RPMI8226 (cell line): ENCODE measurements at regions not wholly inside any gene's neighbourhood (a gene's known extent, or its start where the extent isn't known, plus 50 kb on each side); places are given as distances from the start of the nearest gene placed in this dataset.
A peak's percentile ranks its signal among the peaks of the same experiment; 100 is the strongest.

Experiments used
- DNase-seq: peaks from one replicate; pipeline ENCODE4 v3.0.0-alpha.2; 2015

DNA sequence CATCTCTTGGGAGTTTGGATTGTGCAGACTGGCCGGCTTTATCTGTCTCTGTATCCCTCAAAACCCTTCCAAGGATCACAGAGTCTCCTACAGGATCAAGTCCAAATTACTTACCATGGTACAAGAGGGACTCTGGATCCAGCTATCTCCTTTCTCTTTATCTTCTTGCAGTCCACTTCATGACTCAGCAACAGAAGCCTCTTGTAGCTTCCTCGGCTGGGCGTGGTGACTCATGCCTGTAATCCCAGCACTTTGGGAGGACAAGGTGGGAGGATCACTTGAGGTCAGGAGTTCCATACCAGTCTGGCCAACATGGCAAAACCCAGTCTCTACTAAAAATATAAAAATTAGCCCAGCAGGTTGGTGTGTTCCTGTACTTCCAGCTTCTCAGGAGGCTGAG is 189.7 kb downstream of the BCAT1 start:
- no peak for DNase-seq

DNA sequence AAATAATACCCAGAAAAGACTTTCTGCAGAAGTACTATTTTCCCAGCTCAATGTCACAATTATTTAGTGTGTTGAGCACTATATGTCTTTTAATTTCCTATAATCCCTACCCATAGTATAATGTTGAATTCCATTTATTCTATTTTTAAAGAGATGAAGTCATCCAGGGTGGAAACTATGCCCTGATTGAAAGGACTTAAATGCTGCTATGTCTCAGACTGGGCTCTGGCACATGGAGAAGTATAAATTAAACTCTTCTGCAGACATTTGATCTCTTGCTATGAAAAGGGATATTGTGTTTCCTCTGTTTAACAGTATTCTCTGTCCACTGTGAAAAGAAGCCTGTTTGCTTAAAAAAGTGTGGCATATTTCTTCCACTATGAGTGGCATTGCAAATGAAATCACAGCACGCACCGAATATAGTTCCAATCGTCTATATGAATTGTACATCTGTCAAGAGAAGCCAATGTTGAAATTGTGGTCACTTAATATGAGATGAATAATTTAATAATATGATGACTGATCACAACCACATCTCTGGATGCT is 192.3 kb downstream of the BCAT1 start:
- DNase-seq = no peak

- no peak for DNase-seq
Measured at GRCh38 chr12:24754690-24755638, 193.9 kb downstream of the BCAT1 start.

- DNase-seq = no peak
Measured at GRCh38 chr12:24752763-24753462, 196.0 kb downstream of the BCAT1 start.

DNA sequence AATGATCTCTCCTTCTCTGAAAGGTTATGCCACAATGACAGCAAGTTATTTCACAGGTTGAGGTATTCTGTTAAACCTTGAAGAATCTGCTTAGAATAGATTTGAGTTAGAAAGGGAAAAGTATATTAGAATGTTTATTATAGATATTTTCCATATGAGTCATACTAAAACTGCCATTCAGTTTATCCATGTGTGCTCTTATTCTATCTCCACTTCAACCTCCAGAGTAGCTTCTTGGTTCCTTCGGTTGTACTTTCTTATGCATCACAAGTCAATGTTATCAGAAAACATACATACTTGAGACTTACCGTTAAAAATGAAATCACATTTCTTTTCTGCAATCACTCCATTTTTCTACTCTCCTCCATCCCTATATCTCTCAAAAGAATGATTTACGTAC is 197.7 kb downstream of the BCAT1 start:
- DNase-seq = no peak

DNA sequence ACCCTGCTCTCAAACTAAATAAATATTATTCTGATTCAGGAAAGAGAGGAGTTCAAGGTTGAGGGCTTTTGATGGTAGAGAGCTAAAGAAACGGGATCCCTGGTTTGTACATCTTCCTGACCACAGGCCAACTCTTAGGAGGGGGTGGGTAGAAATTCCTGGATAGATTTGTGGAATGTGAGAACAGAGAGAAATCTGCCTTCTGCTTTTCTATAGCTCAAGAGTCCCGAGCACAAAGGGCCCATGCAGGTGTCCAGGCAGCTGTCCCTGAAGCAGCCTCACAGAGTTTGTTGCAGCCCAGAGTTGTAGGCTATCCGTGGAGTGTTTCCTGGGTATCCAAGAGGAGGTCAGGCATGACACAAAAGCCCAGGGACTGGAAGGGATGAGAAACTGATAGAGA is 198.6 kb downstream of the BCAT1 start:
- DNase-seq = no peak

DNA sequence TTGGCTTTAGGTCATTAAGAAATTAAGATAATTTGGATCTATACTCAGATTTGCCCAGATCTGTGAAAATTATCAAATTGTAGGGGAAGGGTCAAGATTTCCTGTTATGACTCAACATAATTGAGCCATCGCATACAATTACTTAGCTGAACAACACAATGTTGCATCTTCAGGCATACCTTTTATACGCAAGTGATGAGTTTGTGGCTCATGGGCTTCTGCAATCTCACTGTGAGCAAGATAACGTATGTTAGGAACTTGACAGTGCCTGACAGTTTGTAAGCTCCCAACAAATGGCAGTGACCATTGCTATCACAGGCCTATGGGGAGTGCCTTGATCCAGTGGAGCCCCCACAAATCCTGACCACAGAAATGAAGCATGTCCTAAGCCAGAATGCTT is 199.7 kb downstream of the BCAT1 start:
- no peak for DNase-seq

DNA sequence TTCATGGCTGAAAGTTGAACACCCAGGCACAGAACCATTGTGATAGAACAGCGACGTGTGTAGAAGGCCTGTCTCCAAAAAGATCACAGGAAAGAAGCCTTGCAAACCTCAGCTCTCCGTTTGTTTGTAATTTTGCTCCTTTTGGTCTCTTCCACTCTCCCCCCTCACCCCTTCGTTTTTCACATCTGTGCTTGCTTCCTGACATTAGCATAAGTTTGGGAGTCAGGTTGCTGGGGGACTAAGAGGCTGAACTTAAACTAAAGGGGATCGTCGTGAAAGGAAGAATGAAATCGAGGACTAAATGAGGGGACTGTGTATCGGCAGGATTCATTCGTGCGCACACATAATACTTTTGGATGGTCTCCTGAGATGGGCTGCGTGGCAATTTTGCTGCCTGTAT is 200.6 kb downstream of the BCAT1 start:
- DNase-seq = no peak

DNA sequence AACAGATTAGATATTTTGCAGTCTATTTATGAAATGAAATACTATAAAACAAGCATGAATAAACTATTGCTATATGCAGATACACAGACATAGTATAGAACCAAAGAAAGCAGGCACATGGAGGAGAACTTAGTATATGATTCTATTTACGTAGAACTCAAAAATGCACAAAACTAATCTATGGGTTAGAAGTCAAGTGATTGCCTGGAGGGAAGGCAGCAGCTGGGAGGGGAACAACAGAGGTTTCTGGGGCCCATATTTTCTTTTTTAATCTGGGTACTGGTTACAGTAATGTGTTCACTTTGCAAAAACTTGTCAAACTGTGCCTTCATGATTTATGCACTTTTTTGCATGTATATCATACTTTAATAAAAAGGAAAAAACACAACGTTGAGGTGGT is 202.0 kb downstream of the BCAT1 start:
- no peak for DNase-seq

- DNase-seq = no peak
Measured at GRCh38 chr12:24746006-24746671, 202.8 kb downstream of the BCAT1 start.

DNA sequence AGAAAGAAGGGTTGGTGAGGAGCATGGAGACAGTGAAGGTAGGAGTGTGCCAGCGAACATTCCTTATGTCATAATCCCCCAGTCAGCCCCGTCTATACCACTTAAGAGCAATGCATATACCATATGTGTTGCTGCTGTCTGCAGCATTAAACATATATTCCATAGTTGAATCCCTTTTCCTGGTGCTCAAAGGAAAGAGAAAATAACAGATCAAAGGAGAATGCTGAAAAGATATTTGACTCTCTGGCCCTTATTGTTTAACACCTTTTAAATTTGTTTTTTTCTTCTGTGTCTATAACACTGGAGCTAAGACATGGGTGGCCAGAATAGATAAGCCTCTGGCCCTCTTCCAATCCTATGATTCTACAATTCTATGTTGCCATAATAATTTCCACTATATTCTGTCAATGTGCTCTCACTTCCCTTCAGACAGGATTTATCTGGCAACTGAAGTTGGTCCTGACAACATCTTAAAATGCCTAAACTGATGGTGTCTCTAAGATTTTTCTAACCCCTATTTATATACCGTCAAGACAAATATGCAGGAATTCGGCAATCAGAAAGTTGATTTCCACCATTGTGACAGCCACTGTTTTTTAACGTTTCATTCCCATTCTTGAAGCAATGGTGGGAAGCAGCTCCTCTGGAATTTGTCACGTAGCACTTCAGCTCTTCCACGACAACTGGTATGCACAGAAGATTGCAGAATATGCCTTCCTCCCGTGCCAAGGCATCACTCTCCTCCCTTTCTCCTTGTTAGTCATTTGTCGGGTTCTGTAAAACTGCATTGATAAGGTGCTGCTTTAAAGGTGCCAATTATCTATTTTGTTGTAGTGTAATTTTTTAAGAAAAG is 204.7 kb downstream of the BCAT1 start:
- DNase-seq = no peak

DNA sequence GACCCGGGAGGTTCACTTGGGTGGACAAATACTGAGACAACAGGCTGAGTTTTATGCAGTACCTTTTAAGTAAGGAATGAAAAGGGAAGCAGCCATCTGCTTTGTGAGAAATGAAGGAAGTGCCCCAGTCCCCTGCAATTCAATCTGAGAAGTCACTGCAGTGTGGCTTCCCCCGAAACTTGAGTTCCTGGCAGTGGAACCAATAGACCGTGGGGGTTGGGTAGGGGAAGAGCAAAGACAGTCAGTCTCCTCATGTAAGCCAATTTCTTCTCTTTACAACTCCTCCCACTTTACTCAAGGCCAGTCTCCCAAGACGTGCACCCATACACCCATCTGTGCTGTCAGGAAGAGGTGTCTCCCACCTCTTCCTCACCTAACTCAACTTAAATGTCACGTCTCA is 206.5 kb downstream of the BCAT1 start:
- peak; percentile 48 for DNase-seq

DNA sequence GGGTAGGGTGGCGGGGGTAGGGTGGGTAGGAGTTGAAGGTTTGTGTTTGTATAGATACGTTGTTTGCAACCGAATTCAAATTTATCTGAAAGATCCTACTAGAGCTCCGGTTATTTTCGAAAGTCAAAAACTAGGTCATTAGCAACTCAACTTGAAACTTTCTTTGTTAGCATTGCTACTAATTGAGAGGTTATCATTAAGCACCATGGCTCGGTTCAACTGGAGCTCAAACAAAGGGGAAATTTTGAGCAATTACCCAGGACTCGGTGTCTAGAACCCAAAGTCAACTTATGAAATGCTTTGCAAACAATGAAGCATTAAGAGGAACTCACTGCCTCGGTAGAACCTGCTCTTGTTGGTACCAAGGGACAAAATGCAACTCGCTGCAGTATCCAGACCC is 207.7 kb downstream of the BCAT1 start:
- DNase-seq = no peak

DNA sequence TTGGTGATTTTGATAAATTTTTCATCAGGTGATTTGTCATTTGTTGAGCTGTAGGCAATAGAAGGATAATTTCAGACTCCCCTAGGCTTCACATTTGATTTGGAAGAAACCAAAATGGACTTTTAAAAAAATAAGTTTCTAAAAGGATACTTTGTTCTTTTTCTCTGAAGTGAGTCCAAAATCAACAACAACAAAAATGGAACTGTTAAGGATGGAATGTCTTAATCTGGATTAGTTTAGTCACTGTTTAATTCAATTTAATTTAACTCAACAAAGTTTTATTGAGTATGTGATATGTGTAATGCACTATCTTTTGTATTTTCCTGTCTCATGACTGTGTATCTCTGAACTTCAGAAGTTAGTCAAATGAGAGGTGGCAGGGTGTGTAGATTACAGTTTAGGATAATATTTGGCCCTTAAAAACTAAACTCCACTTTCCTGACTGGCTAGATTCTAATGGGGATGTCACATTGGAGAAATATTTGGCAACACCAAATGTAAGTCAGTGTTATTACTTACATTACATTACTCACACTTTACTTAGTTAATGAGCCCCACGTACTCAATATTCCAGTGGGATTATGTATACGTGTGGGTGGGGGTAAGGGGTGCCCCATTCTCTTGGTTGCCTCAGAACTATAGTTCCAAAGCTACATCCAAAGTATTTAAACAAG is 209.7 kb downstream of the BCAT1 start:
- no peak for DNase-seq

DNA sequence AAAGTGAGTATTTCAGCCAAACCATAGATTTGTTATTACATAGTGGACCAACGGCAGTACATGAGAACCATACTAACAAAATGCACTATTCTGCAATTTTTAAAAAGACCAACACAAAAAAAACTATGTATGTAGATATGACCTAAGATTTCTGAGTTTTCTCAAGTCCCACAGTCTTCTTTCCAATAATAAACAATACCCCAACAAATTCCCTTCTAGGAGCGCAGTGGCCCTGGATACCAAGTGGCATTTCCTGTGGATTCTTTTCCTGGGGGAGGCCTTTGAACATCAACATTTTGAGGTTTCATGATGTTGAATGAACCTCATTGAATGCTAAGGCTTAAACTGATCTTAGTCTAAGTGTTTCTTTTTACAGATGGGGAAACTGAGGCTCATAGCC is 210.5 kb downstream of the BCAT1 start:
- DNase-seq = no peak

- DNase-seq = no peak
Measured at GRCh38 chr12:24731596-24731995, 217.3 kb downstream of the BCAT1 start.

GRCh38 chr12:24730489-24730896 is 218.4 kb downstream of the BCAT1 start:
- DNase-seq = no peak

GRCh38 chr12:24728826-24729225 is 220.1 kb downstream of the BCAT1 start:
- DNase-seq = no peak

GRCh38 chr12:24728366-24728765 is 220.5 kb downstream of the BCAT1 start:
- DNase-seq = peak; percentile 25

DNA sequence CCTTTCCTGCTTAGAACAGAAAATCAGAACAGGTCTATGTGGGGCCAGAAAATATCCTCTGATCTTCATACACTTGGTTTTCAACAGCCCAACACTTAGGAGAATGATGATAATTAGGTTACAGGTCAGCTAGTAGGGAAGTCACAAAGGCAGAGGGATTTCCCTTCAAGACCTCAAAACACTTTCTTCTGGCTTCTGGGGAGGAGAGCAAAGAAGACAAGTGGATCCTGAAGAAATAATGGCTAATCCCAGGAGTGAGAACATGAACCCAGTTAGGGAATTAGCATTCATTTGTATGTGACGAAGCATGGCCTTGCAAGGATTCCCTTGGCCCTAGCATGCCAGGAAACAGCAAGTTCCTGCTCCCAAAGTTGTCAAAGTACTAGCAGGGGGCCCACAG is 223.3 kb downstream of the BCAT1 start:
- DNase-seq = no peak

- no peak for DNase-seq
Measured at GRCh38 chr12:24724814-24725213, 224.1 kb downstream of the BCAT1 start.

DNA sequence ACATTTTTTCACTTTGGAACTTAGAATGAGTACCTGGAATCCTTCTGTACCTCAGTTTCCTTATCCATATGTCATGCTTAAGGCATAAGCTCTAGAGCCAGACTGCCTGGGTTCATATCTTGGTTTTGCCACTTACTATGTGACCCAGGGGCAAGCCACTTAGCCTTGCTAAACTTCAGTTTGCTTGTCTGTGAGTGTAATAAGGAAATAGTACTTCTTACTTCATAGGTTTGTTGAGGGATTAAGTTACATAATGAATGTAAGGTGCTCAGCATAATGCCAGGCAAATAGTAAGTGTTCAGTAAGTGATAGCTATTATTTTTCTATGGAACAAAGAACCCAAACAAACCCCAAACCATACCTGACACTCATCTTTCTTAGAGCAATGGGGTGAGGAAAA is 225.1 kb downstream of the BCAT1 start:
- no peak for DNase-seq
